H1 (cell line): ENCODE measurements at regions not wholly inside any gene's neighbourhood (a gene's known extent, or its start where the extent isn't known, plus 50 kb on each side); places are given as distances from the start of the nearest gene placed in this dataset.

Source experiments
- CTCF ChIA-PET: fragments of 300-600 bp; sonication (Branson Sonifier 250); formaldehyde crosslinking; loops from one replicate; lab custom pipeline; 2021; ENCODE audit not compliant: partially characterized antibody; lab: Charles Lee
- POLR2A ChIA-PET: fragments of 300-600 bp; sonication (Branson Sonifier 250); formaldehyde crosslinking; loops from one replicate; lab custom pipeline; 2021; ENCODE audit warnings: inconsistent platforms; ENCODE audit not compliant: partially characterized antibody; lab: Charles Lee
- DNase-seq, 2 experiments: peaks; one replicate each; pipeline versions ENCODE4 v3.0.0 to v3.0.0-alpha.2; 2010 to 2022; ENCODE audit warnings: low spot score in 2 of 2, low read depth in 1 of 2, mixed read lengths in 1 of 2
- FAIRE-seq: peaks from 2 replicates; lab custom pipeline; 2011; peaks lifted over from hg19 to GRCh38; lab: Jason Lieb, UNC
- H2AFZ ChIP-seq: 2 replicates; pipeline ENCODE4 v1.8.1; 2012; ENCODE audit warnings: low read length, inconsistent platforms
- H2AK5ac ChIP-seq: 2 replicates; pipeline ENCODE4 v1.6.1; 2013; ENCODE audit warnings: low read depth, low read length
- H2BK120ac ChIP-seq: replicated peaks from 2 replicates; pipeline ENCODE3; 2013; ENCODE audit warnings: low read depth, low read length, inconsistent platforms
- H2BK12ac ChIP-seq: 2 replicates; pipeline ENCODE4 v1.6.1; 2013; ENCODE audit warnings: low read depth, low read length
- H2BK15ac ChIP-seq: 2 replicates; pipeline ENCODE4 v1.6.1; 2013; ENCODE audit warnings: low read length
- H2BK20ac ChIP-seq: 2 replicates; pipeline ENCODE4 v1.6.1; 2013; ENCODE audit warnings: low read length
- H2BK5ac ChIP-seq: 2 replicates; pipeline ENCODE4 v1.6.1; 2013; ENCODE audit warnings: low read depth, low read length
- H3K14ac ChIP-seq: 2 replicates; pipeline ENCODE4 v1.6.1; 2013; ENCODE audit warnings: inconsistent platforms; ENCODE audit not compliant: insufficient read length
- H3K18ac ChIP-seq: 2 replicates; pipeline ENCODE4 v1.6.1; 2013; ENCODE audit warnings: low read length; ENCODE audit errors: extremely low read depth
- H3K23ac ChIP-seq: 2 replicates; pipeline ENCODE4 v1.6.1; 2013; ENCODE audit warnings: inconsistent platforms; ENCODE audit not compliant: insufficient read length
- H3K23me2 ChIP-seq: 2 replicates; pipeline ENCODE4 v1.6.1; 2013; ENCODE audit warnings: low read depth, low read length
- H3K27ac ChIP-seq: 2 replicates; pipeline ENCODE4 v1.6.1; 2011; ENCODE audit warnings: low read depth, low read length, inconsistent platforms
- H3K27me3 ChIP-seq, 4 experiments: replicated peaks in 1 of 4; 1 replicate in 1 of 4; 2 replicates in 3 of 4; pipeline versions ENCODE4 v1.6.1 to v1.8.1; 2011 to 2013; ENCODE audit warnings: low read length in 3 of 4, mild to moderate bottlenecking in 3 of 4, inconsistent platforms in 2 of 4, mixed read lengths in 2 of 4, moderate library complexity in 1 of 4; ENCODE audit not compliant: control insufficient read depth in 3 of 4, insufficient read depth in 3 of 4; ENCODE audit errors: extremely low read depth in 1 of 4
- H3K36me3 ChIP-seq, 4 experiments: 2 replicates each; pipeline versions ENCODE4 v1.6.1 to v1.8.1; 2011 to 2013; ENCODE audit warnings: mild to moderate bottlenecking in 4 of 4, low read length in 3 of 4, moderate library complexity in 2 of 4, control low read depth in 1 of 4, inconsistent platforms in 1 of 4; ENCODE audit not compliant: insufficient read depth in 4 of 4, control insufficient read depth in 2 of 4
- H3K4ac ChIP-seq: replicated peaks from 2 replicates; pipeline ENCODE3; 2013; ENCODE audit warnings: low read length, low read depth, mixed read lengths, inconsistent platforms; ENCODE audit not compliant: insufficient read length
- H3K4me1 ChIP-seq, 4 experiments: replicated peaks in 1 of 4; 1 replicate in 1 of 4; 2 replicates in 3 of 4; pipeline versions ENCODE4 v1.6.1 to v1.8.1; 2011 to 2013; ENCODE audit warnings: low read length in 3 of 4, inconsistent platforms in 2 of 4, mixed read lengths in 1 of 4; ENCODE audit not compliant: insufficient read depth in 4 of 4, control insufficient read depth in 3 of 4
- H3K4me2 ChIP-seq, 2 experiments: 2 replicates each; pipeline versions ENCODE4 v1.6.1 to v1.8.1; 2011 to 2013; ENCODE audit warnings: low read depth in 2 of 2, low read length in 2 of 2, control low read depth in 1 of 2, inconsistent platforms in 1 of 2, mild to moderate bottlenecking in 1 of 2; ENCODE audit not compliant: insufficient read depth in 1 of 2
- H3K4me3 ChIP-seq, 4 experiments: fragments of 200-600, 300-600 bp in 1 of 4; sonication (generic), shearing (Covaris generic), sonication (Bioruptor Twin) in 1 of 4; 2 replicates each; pipeline versions ENCODE4 v1.5.1 to v1.8.1; 2011 to 2016; ENCODE audit warnings: low read length in 4 of 4, low read depth in 3 of 4, control low read depth in 2 of 4, inconsistent platforms in 2 of 4, mild to moderate bottlenecking in 2 of 4, mixed read lengths in 1 of 4, moderate library complexity in 1 of 4; ENCODE audit not compliant: insufficient read depth in 2 of 4; ENCODE audit errors: extremely low read depth in 1 of 4
- H3K56ac ChIP-seq: replicated peaks from 2 replicates; pipeline ENCODE3; 2013; ENCODE audit warnings: low read depth, mild to moderate bottlenecking, mixed read lengths, low read length, inconsistent platforms; ENCODE audit not compliant: insufficient read length
- H3K79me1 ChIP-seq: 2 replicates; pipeline ENCODE4 v1.6.1; 2013; ENCODE audit warnings: low read depth, low read length, control low read depth
- H3K79me2 ChIP-seq, 2 experiments: 2 replicates each; pipeline versions ENCODE4 v1.6.1 to v1.8.1; 2012 to 2013; ENCODE audit warnings: low read length in 2 of 2, mild to moderate bottlenecking in 2 of 2, inconsistent platforms in 1 of 2; ENCODE audit not compliant: insufficient read depth in 2 of 2, control insufficient read depth in 1 of 2
- H3K9ac ChIP-seq, 4 experiments: replicated peaks in 1 of 4; 1 replicate in 1 of 4; 2 replicates in 3 of 4; pipeline versions ENCODE4 v1.6.1 to v1.8.1; 2011 to 2013; ENCODE audit warnings: low read depth in 3 of 4, low read length in 3 of 4, control low read depth in 2 of 4, mild to moderate bottlenecking in 2 of 4, moderate library complexity in 2 of 4, inconsistent platforms in 1 of 4; ENCODE audit errors: extremely low read depth in 1 of 4
- H3K9me3 ChIP-seq, 2 experiments: 2 replicates each; pipeline versions ENCODE4 v1.6.1 to v1.8.1; 2012 to 2013; ENCODE audit warnings: mild to moderate bottlenecking in 2 of 2, moderate library complexity in 2 of 2, control low read depth in 1 of 2, inconsistent platforms in 1 of 2, low read depth in 1 of 2, low read length in 1 of 2, mixed read lengths in 1 of 2; ENCODE audit not compliant: insufficient read depth in 2 of 2
- H4K20me1 ChIP-seq, 2 experiments: replicated peaks in 1 of 2; 2 replicates each; pipeline versions ENCODE3 to v1.8.1; 2011 to 2013; ENCODE audit warnings: inconsistent platforms in 2 of 2, low read length in 2 of 2, mild to moderate bottlenecking in 1 of 2; ENCODE audit not compliant: insufficient read depth in 2 of 2, control insufficient read depth in 1 of 2
- H4K5ac ChIP-seq: 2 replicates; pipeline ENCODE4 v1.6.1; 2013; ENCODE audit warnings: low read length, low read depth, mixed read lengths, inconsistent platforms; ENCODE audit not compliant: insufficient read length
- H4K8ac ChIP-seq: 2 replicates; pipeline ENCODE4 v1.8.0; 2013; ENCODE audit warnings: mild to moderate bottlenecking, moderate library complexity, low read length, inconsistent platforms; ENCODE audit not compliant: insufficient read depth; ENCODE audit errors: extremely low read depth
- H4K91ac ChIP-seq: replicated peaks from 2 replicates; pipeline ENCODE3; 2013; ENCODE audit warnings: low read length, mixed read lengths, inconsistent platforms; ENCODE audit not compliant: insufficient read length
- ASH2L ChIP-seq: fragments of 200-600, 300-600 bp; sonication (generic); IDR thresholded peaks from one replicate; pipeline ENCODE4 v1.7.1; 2017; ENCODE audit warnings: low read length
- CEBPB ChIP-seq: IDR thresholded peaks from 2 replicates; pipeline ENCODE4 v1.6.1; 2012; ENCODE audit warnings: low read depth, low read length
- EP300 ChIP-seq, 2 experiments: IDR thresholded peaks; 1 replicate in 1 of 2; 2 replicates in 1 of 2; pipeline ENCODE4 v1.6.1; 2011 to 2012; ENCODE audit warnings: low read depth in 2 of 2, low read length in 2 of 2, mild to moderate bottlenecking in 2 of 2, borderline replicate concordance in 1 of 2, inconsistent platforms in 1 of 2, moderate library complexity in 1 of 2
- GABPA ChIP-seq: IDR thresholded peaks from 2 replicates; pipeline ENCODE4 v1.6.1; 2011; ENCODE audit warnings: mild to moderate bottlenecking, low read length, moderate library complexity, borderline replicate concordance; ENCODE audit not compliant: insufficient read depth
- KDM5A ChIP-seq: fragments of 200-600 bp; IDR thresholded peaks from 2 replicates; pipeline ENCODE4 v1.7.1; 2012; ENCODE audit warnings: mild to moderate bottlenecking, low read length, inconsistent platforms, mixed read lengths
- POLR2A ChIP-seq, 2 experiments: IDR thresholded peaks; 1 replicate in 1 of 2; 2 replicates in 1 of 2; pipeline ENCODE4 v1.6.1; 2011; ENCODE audit warnings: low read depth in 2 of 2, low read length in 2 of 2, mild to moderate bottlenecking in 2 of 2; ENCODE audit errors: control extremely low read depth in 1 of 2
- RNF2 ChIP-seq: fragments of 200-900, 300-1000 bp; sonication (generic); IDR thresholded peaks from 2 replicates; pipeline ENCODE4 v1.7.1; 2016; ENCODE audit warnings: borderline replicate concordance, low read depth, mild to moderate bottlenecking, antibody characterized with exemption, low read length; ENCODE audit not compliant: poor library complexity, severe bottlenecking; ENCODE audit errors: missing control alignments
- TAF1 ChIP-seq: IDR thresholded peaks from 2 replicates; pipeline ENCODE4 v1.6.1; 2011; ENCODE audit warnings: mild to moderate bottlenecking, low read depth, low read length
- TBP ChIP-seq: IDR thresholded peaks from 2 replicates; pipeline ENCODE4 v1.6.1; 2011; ENCODE audit warnings: low read depth, low read length, improper control_type of control experiment
- TCF12 ChIP-seq: IDR thresholded peaks from 2 replicates; pipeline ENCODE4 v1.6.1; 2011; ENCODE audit warnings: low read depth, mild to moderate bottlenecking, low read length
- TEAD4 ChIP-seq: IDR thresholded peaks from 2 replicates; pipeline ENCODE4 v1.6.1; 2012; ENCODE audit warnings: low read depth, low read length, inconsistent platforms, mixed read lengths
- WGBS, 2 experiments: shearing (Covaris generic) in 1 of 2; methylation state at CpG; one replicate each; pipeline versions ENCODE4 v1.1.6 to v1.1.7; 2013 to 2015; ENCODE audit warnings: low lambda C conversion rate in 2 of 2, mixed read lengths in 2 of 2, inconsistent platforms in 1 of 2, low coverage in 1 of 2, missing lambda C conversion rate in 1 of 2; ENCODE audit not compliant: insufficient replicate concordance in 2 of 2, insufficient coverage in 1 of 2, insufficient read length in 1 of 2; ENCODE audit errors: extremely low coverage in 1 of 2, missing lambda C conversion rate in 1 of 2; 5-methylcytosine and 5-hydroxymethylcytosine counted together

- Histone ChIP-seq H3K23me2 (peaks cover 6% of the 10 kb centered on the region), H4K20me1 (no peaks in the 10 kb centered on the region), H3K56ac (no peak overlapping the region), H3K18ac (0 out of 2 replicates have a peak overlapping the region, but pooled peaks have one; percentile 24), H2BK15ac (no peak overlapping the region), H3K4me2 (no peak overlapping the region), H3K4me3 (no peak overlapping the region), H4K5ac (no peak overlapping the region), H2BK120ac (no peak overlapping the region), H2AK5ac (no peak overlapping the region), H3K79me2 (no peaks in the 10 kb centered on the region), H3K9me3 (no peaks in the 10 kb centered on the region), H4K91ac (no peak overlapping the region), H3K23ac (no peak overlapping the region), H2BK5ac (no peak overlapping the region), H2AFZ (no peak overlapping the region), H3K4ac (no peak overlapping the region), H3K9ac (no peak overlapping the region), H3K4me1 (peaks cover 0 to 11% (median 7%) of the 10 kb centered on the region in 4 experiments; a peak in 6 of 7 replicates), H2BK12ac (no peak overlapping the region)
- DNase-seq (no peak), FAIRE-seq (no peak)
- TF ChIP-seq TEAD4 (no peak), EP300 (IDR thresholded peaks at IDR 0.05; ENCODE audit: borderline replicate concordance in 1 of 2, low read depth in 2 of 2, low read length in 2 of 2) (no peak), KDM5A (no peak), RNF2 (no peak), TBP (no peak), TAF1 (no peak), POLR2A (IDR thresholded peaks at IDR 0.05; ENCODE audit: control extremely low read depth in 1 of 2, low read depth in 2 of 2, low read length in 2 of 2) (no peak), TCF12 (no peak), GABPA (no peak), CEBPB (no peak), ASH2L (no peak)
- TF ChIP-seq, all 59 proteins: peak for 0
- H2BK20ac ChIP-seq = no peak overlapping the region
- no peaks in the 10 kb centered on the region for H3K36me3 ChIP-seq
- no peak overlapping the region for H4K8ac ChIP-seq
- no peak overlapping the region for H3K14ac ChIP-seq
- ChIA-PET CTCF (interaction anchor here (0.9 to 5.3 kb wide), 5 partner anchors 20 to 113 kb away, joined by 4 to 16 read pairs (median 4); no protein-coding TSS in a partner anchor), POLR2A (no interaction called here)
- H3K79me1 ChIP-seq = no peaks in the 10 kb centered on the region
- no peak overlapping the region for H3K27ac ChIP-seq
- 82% methylated on average over 12 of the region's 13 CpGs; no CpG with 5 or more reads in 1 of the 2 experiments for WGBS, 2 experiments
- H3K27me3 ChIP-seq = no peaks in the 10 kb centered on the region
Measured at GRCh38 chr3:194225988-194226663, 90.2 kb downstream of the HES1 start.
